MCF 10A (cell line): ENCODE measurements at regions not wholly inside any gene's neighbourhood (a gene's known extent, or its start where the extent isn't known, plus 50 kb on each side); places are given as distances from the start of the nearest gene placed in this dataset.

ENCODE experiments used
- BruUV-seq: library from RNA; stranded (reverse); fragments of 400-500 nt; replicated peaks from 2 replicates; lab custom pipeline; 2021; lab: Mats Ljungman, UMichigan
- CTCF ChIA-PET: fragments of 300-600 bp; sonication (Branson Sonifier 250); formaldehyde crosslinking; extraction: SDS; loops from one replicate; lab custom pipeline; 2021; ENCODE audit warnings: antibody characterized with exemption, inconsistent platforms; lab: Yijun Ruan, JAX
- POLR2A ChIA-PET: fragments of 300-600, 350-650 bp; sonication (Branson Sonifier 250); formaldehyde crosslinking; extraction: SDS; loops from one replicate; lab custom pipeline; 2020; ENCODE audit warnings: antibody characterized with exemption, inconsistent platforms; lab: Yijun Ruan, JAX
- DNase-seq: peaks from one replicate; pipeline ENCODE4 v3.0.0-alpha.2; 2018; ENCODE audit not compliant: unreplicated experiment
- H3K27ac Mint-ChIP-seq: one replicate; pipeline ENCODE4 v1.8.0; 2022; ENCODE audit warnings: mild to moderate bottlenecking, low read depth, mixed read lengths; ENCODE audit not compliant: unreplicated experiment
- H3K27me3 Mint-ChIP-seq: one replicate; pipeline ENCODE4 v1.8.0; 2022; ENCODE audit warnings: mixed read lengths; ENCODE audit not compliant: insufficient read depth, unreplicated experiment
- H3K36me3 Mint-ChIP-seq: one replicate; pipeline ENCODE4 v1.8.0; 2022; ENCODE audit warnings: mild to moderate bottlenecking, moderate library complexity, mixed read lengths; ENCODE audit not compliant: insufficient read depth, unreplicated experiment
- H3K4me1 Mint-ChIP-seq: one replicate; pipeline ENCODE4 v1.8.0; 2022; ENCODE audit warnings: mixed read lengths; ENCODE audit not compliant: insufficient read depth, unreplicated experiment
- H3K4me3 Mint-ChIP-seq: one replicate; pipeline ENCODE4 v1.8.0; 2022; ENCODE audit warnings: mild to moderate bottlenecking, moderate library complexity, mixed read lengths; ENCODE audit not compliant: unreplicated experiment
- H3K9me3 Mint-ChIP-seq: one replicate; pipeline ENCODE4 v1.8.0; 2022; ENCODE audit warnings: mixed read lengths; ENCODE audit not compliant: unreplicated experiment
- intact Hi-C: fragments of 100-400 bp; cut with micrococcal nuclease; formaldehyde crosslinking; loops from 2 replicates; pipeline ENCODE4 v1.14.1; 2022
- TF ChIP-seq, protein P1 (sequence below): fragments of 200-600 bp; IDR thresholded peaks from one replicate; pipeline ENCODE4 v1.8.0; 2022; ENCODE audit warnings: antibody characterized with exemption, mild to moderate bottlenecking; ENCODE audit not compliant: unreplicated experiment

- H3K4me1 Mint-ChIP-seq, result peaks cover 31% of the 10 kb centered on the region
- ChIA-PET CTCF (interaction anchor here (0.6 kb wide), 2 partner anchors 183 to 917 kb away, joined by 3 read pairs; no protein-coding TSS in a partner anchor), POLR2A (interaction anchor here (0.6 to 2.0 kb wide), 5 partner anchors 14 to 137 kb away, joined by 3 to 6 read pairs (median 4); no protein-coding TSS in a partner anchor)
- no TSS peak for BruUV-seq
- H3K27ac Mint-ChIP-seq, result no peak overlapping the region
- no peaks in the 10 kb centered on the region for H3K27me3 Mint-ChIP-seq
- H3K4me3 Mint-ChIP-seq, result no peak overlapping the region
- TF ChIP-seq, protein P1, sequence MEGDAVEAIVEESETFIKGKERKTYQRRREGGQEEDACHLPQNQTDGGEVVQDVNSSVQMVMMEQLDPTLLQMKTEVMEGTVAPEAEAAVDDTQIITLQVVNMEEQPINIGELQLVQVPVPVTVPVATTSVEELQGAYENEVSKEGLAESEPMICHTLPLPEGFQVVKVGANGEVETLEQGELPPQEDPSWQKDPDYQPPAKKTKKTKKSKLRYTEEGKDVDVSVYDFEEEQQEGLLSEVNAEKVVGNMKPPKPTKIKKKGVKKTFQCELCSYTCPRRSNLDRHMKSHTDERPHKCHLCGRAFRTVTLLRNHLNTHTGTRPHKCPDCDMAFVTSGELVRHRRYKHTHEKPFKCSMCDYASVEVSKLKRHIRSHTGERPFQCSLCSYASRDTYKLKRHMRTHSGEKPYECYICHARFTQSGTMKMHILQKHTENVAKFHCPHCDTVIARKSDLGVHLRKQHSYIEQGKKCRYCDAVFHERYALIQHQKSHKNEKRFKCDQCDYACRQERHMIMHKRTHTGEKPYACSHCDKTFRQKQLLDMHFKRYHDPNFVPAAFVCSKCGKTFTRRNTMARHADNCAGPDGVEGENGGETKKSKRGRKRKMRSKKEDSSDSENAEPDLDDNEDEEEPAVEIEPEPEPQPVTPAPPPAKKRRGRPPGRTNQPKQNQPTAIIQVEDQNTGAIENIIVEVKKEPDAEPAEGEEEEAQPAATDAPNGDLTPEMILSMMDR, result no peak
- no peak for DNase-seq
- intact Hi-C loops, result loop anchor here (10.0 kb wide), 1 partner anchor 290 kb away; no protein-coding TSS in a partner anchor
- no peaks in the 10 kb centered on the region for H3K9me3 Mint-ChIP-seq
- no peaks in the 10 kb centered on the region for H3K36me3 Mint-ChIP-seq
These were observed 190.8 kb upstream of the NLRP1 start for GRCh38 chr17:5775098-5775497.

DNA sequence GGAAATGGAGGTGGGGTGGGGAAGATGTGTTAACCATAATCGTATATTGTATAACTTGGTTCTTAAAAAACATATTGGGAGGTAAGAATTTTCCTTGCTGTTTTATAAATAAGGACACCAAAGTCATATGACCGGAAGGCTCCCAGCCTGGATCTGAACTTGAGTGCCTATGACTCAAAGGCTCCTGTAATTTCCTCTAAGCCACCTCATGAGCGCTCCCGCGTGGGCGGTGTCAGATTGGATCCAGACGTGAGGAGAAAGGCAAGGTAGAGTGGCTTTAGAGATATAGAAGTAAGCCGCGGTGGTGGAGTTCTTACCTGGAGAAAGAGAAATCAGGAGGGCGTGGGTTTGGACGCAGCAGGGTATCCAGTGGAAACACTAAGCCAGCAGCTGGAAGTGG lies 196.2 kb upstream of the NLRP1 start:
- BruUV-seq, result no TSS peak
- DNase-seq, result peak; percentile 82
- peak overlapping the region; percentile 9 for H3K27ac Mint-ChIP-seq
- peaks cover 36% of the 10 kb centered on the region for H3K4me1 Mint-ChIP-seq
- no peak overlapping the region for H3K4me3 Mint-ChIP-seq
- no peaks in the 10 kb centered on the region for H3K36me3 Mint-ChIP-seq
- ChIA-PET CTCF (no interaction called here), POLR2A (no interaction called here)
- TF ChIP-seq, protein P1, result peak; percentile 22
- no peaks in the 10 kb centered on the region for H3K27me3 Mint-ChIP-seq
- peaks cover 8% of the 10 kb centered on the region for H3K9me3 Mint-ChIP-seq
- intact Hi-C loops, result loop anchor here (2.0 to 5.0 kb wide), 2 partner anchors 73 to 188 kb away; no protein-coding TSS in a partner anchor

DNA sequence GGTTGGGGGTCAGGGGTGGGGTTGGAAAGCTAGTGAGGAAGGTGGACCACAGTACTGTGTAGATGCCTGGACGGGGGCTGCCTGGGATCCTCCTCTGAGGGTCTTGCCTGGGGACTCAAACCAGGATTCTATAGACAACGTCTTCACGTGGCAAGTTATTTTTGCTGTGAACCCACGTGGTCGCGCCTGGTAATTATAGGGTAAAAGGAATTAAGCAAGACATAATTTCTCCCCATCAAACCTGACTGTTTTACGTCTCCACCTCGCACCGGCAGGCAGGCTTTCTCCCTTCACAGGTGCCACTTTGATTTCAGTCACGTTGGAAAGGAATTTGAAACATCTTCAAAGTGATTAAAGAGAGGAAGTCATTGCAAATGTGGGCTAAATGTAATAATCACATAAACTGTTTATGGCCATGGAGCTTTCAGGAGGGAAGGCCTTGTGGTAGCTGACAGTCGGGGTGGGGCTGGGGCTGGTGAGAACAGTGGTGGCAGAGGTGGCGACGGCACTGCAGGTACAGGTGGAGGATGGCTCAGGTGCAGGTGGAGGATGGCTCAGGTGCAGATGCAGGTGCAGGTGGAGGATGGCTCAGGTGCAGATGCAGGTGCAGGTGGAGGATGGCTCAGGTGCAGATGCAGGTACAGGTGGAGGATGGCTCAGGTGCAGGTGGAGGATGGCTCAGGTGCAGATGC lies 197.1 kb upstream of the NLRP1 start:
- POLR2A ChIA-PET, result no interaction called here
- peaks cover 34% of the 10 kb centered on the region for H3K4me1 Mint-ChIP-seq
- DNase-seq, result no peak
- CTCF ChIA-PET, result no interaction called here
- TF ChIP-seq, protein P1, result no peak
- H3K4me3 Mint-ChIP-seq, result no peak overlapping the region
- H3K27me3 Mint-ChIP-seq, result no peaks in the 10 kb centered on the region
- peaks cover 8% of the 10 kb centered on the region for H3K9me3 Mint-ChIP-seq
- no peak overlapping the region for H3K27ac Mint-ChIP-seq
- intact Hi-C loops, result loop anchor here (2.0 to 5.0 kb wide), 2 partner anchors 74 to 189 kb away; no protein-coding TSS in a partner anchor
- no TSS peak for BruUV-seq
- no peaks in the 10 kb centered on the region for H3K36me3 Mint-ChIP-seq

GRCh38 chr17:5783269-5783668 lies 199.0 kb upstream of the NLRP1 start:
- Mint-ChIP-seq H3K4me3 (no peak overlapping the region), H3K36me3 (no peaks in the 10 kb centered on the region), H3K4me1 (peaks cover 23% of the 10 kb centered on the region), H3K27ac (no peak overlapping the region), H3K27me3 (no peaks in the 10 kb centered on the region), H3K9me3 (peaks cover 8% of the 10 kb centered on the region)
- no TSS peak for BruUV-seq
- TF ChIP-seq, protein P1, result no peak
- DNase-seq, result no peak
- ChIA-PET CTCF (no interaction called here), POLR2A (interaction anchor here (0.6 kb wide), 1 partner anchor 24 kb away, joined by 3 read pairs; no protein-coding TSS in a partner anchor)
- intact Hi-C loops, result loop anchor here (5.0 kb wide), 1 partner anchor 76 kb away; no protein-coding TSS in a partner anchor
